ENCODE measurements at regions not wholly inside any gene's neighbourhood (a gene's known extent, or its start where the extent isn't known, plus 50 kb on each side); places are given as distances from the start of the nearest gene placed in this dataset.

GRCh38 chr6:106783640-106784566 is 154.5 kb downstream of the QRSL1 start:
- no peak for TF ChIP-seq CTCF (IDR thresholded peaks at IDR 0.05)
- TF ChIP-seq EZH2 (IDR thresholded peaks at IDR 0.05; ENCODE audit: borderline replicate concordance, insufficient read depth, low read depth, low read length, poor library complexity, severe bottlenecking) = no peak
